Vagina (tissue), 2 donors: ENCODE measurements at regions not wholly inside any gene's neighbourhood (a gene's known extent, or its start where the extent isn't known, plus 50 kb on each side); places are given as distances from the start of the nearest gene placed in this dataset.

Experiments used
- DNase-seq, 2 donors: peaks; one replicate each; pipeline ENCODE4 v3.0.0-alpha.2; 2017; ENCODE audit errors: extremely low spot score in 2 of 2
- H3K27ac ChIP-seq: fragments of 200-600 bp; sonication (generic); one replicate; pipeline ENCODE4 v1.5.1; 2019
- H3K27me3 ChIP-seq: fragments of 200-600 bp; sonication (generic); one replicate; pipeline ENCODE4 v1.5.1; 2019
- H3K36me3 ChIP-seq, 2 donors: fragments of 200-600 bp; sonication (generic); one replicate each; pipeline ENCODE4 v1.5.1; 2017 to 2019
- H3K4me1 ChIP-seq: fragments of 200-600 bp; sonication (generic); one replicate; pipeline ENCODE4 v1.5.1; 2019
- H3K4me3 ChIP-seq, 2 donors: fragments of 200-600 bp; sonication (generic); 1 replicate in 1 of 2; 2 replicates in 1 of 2; pipeline ENCODE4 v1.5.1; 2016 to 2019
- H3K9me3 ChIP-seq: fragments of 200-600 bp; sonication (generic); one replicate; pipeline ENCODE4 v1.5.1; 2019
- CTCF ChIP-seq, 3 experiments: fragments of 450-650 bp in 2 of 3; fragments of 200-600 bp in 1 of 3; sonication (generic) in 1 of 3; IDR thresholded peaks; one replicate each; pipeline ENCODE4 v1.5.1; 2017 to 2019; ENCODE audit warnings: antibody characterized with exemption in 3 of 3, mild to moderate bottlenecking in 2 of 3, moderate library complexity in 2 of 3
- POLR2A ChIP-seq, 2 donors: fragments of 450-650 bp; IDR thresholded peaks; one replicate each; pipeline ENCODE4 v1.6.1; 2017; ENCODE audit warnings: antibody characterized with exemption in 2 of 2, mild to moderate bottlenecking in 2 of 2, moderate library complexity in 2 of 2
- POLR2AphosphoS5 ChIP-seq, 2 donors: sonication (generic); formaldehyde crosslinking; IDR thresholded peaks; one replicate each; pipeline ENCODE4 v1.9.0; 2017; ENCODE audit warnings: antibody characterized with exemption in 2 of 2, mild to moderate bottlenecking in 2 of 2, low read depth in 1 of 2; ENCODE audit not compliant: insufficient read depth in 1 of 2
- intact Hi-C: fragments of 100-400 bp; cut with DNase I; formaldehyde crosslinking; loops from one replicate; pipeline ENCODE4 v1.15.1; 2023

- Histone ChIP-seq H3K9me3 (no peaks in the 10 kb centered on the region), H3K27me3 (no peaks in the 10 kb centered on the region), H3K4me3 (no peak overlapping the region), H3K36me3 (no peaks in the 10 kb centered on the region), H3K4me1 (no peaks in the 10 kb centered on the region), H3K27ac (no peak overlapping the region)
- no peak for TF ChIP-seq CTCF (IDR thresholded peaks at IDR 0.05)
- TF ChIP-seq POLR2A (IDR thresholded peaks at IDR 0.05) = no peak
- TF ChIP-seq POLR2AphosphoS5 (IDR thresholded peaks at IDR 0.05; ENCODE audit: insufficient read depth in 1 of 2, low read depth in 1 of 2) = no peak
- intact Hi-C loops = no loop called here
- DNase-seq = no peak
These were observed 154.3 kb downstream of the C5orf15 start for GRCh38 chr5:133814152-133814551.

GRCh38 chr5:133811168-133811567, 157.3 kb downstream of the C5orf15 start:
- no peaks in the 10 kb centered on the region for H3K4me1 ChIP-seq
- TF ChIP-seq POLR2AphosphoS5 (IDR thresholded peaks at IDR 0.05; ENCODE audit: insufficient read depth in 1 of 2, low read depth in 1 of 2) (no peak), POLR2A (IDR thresholded peaks at IDR 0.05) (no peak), CTCF (IDR thresholded peaks at IDR 0.05) (no peak)

GRCh38 chr5:133809801-133810200, 158.6 kb downstream of the C5orf15 start:
- Histone ChIP-seq H3K9me3 (no peaks in the 10 kb centered on the region), H3K27ac (no peak overlapping the region), H3K36me3 (no peaks in the 10 kb centered on the region), H3K27me3 (no peaks in the 10 kb centered on the region), H3K4me1 (no peaks in the 10 kb centered on the region), H3K4me3 (no peak overlapping the region)
- TF ChIP-seq POLR2AphosphoS5 (IDR thresholded peaks at IDR 0.05; ENCODE audit: insufficient read depth in 1 of 2, low read depth in 1 of 2) (no peak), POLR2A (IDR thresholded peaks at IDR 0.05) (no peak), CTCF (IDR thresholded peaks at IDR 0.05) (no peak)
- intact Hi-C loops = no loop called here
- DNase-seq = no peak

More at GRCh38 chr5:133811168-133811567, 157.3 kb downstream of the C5orf15 start:
- H3K9me3 ChIP-seq = no peaks in the 10 kb centered on the region
- H3K27me3 ChIP-seq = no peaks in the 10 kb centered on the region
- no peak for DNase-seq
- intact Hi-C loops = no loop called here
- H3K36me3 ChIP-seq = no peaks in the 10 kb centered on the region
- H3K27ac ChIP-seq = no peak overlapping the region
- no peak overlapping the region for H3K4me3 ChIP-seq

- DNase-seq = no peak
- H3K27ac ChIP-seq = no peak overlapping the region
- no peaks in the 10 kb centered on the region for H3K9me3 ChIP-seq
- intact Hi-C loops = no loop called here
- H3K27me3 ChIP-seq = no peaks in the 10 kb centered on the region
- H3K4me1 ChIP-seq = no peaks in the 10 kb centered on the region
- no peaks in the 10 kb centered on the region for H3K36me3 ChIP-seq
- TF ChIP-seq POLR2A (IDR thresholded peaks at IDR 0.05) (no peak), CTCF (IDR thresholded peaks at IDR 0.05) (no peak), POLR2AphosphoS5 (IDR thresholded peaks at IDR 0.05; ENCODE audit: insufficient read depth in 1 of 2, low read depth in 1 of 2) (no peak)
- H3K4me3 ChIP-seq = no peak overlapping the region
These were observed 161.1 kb downstream of the C5orf15 start for GRCh38 chr5:133807348-133807747.

- intact Hi-C loops = no loop called here
- TF ChIP-seq POLR2A (IDR thresholded peaks at IDR 0.05) = no peak
- no peak for TF ChIP-seq POLR2AphosphoS5 (IDR thresholded peaks at IDR 0.05; ENCODE audit: insufficient read depth in 1 of 2, low read depth in 1 of 2)
These were observed 161.6 kb downstream of the C5orf15 start for GRCh38 chr5:133806847-133807246.

More at GRCh38 chr5:133806847-133807246, 161.6 kb downstream of the C5orf15 start:
- H3K9me3 ChIP-seq = no peaks in the 10 kb centered on the region
- no peaks in the 10 kb centered on the region for H3K36me3 ChIP-seq
- no peak overlapping the region for H3K27ac ChIP-seq
- H3K27me3 ChIP-seq = no peaks in the 10 kb centered on the region
- no peak for DNase-seq
- no peak overlapping the region for H3K4me3 ChIP-seq
- no peaks in the 10 kb centered on the region for H3K4me1 ChIP-seq
